ENCODE measurements at regions not wholly inside any gene's neighbourhood (a gene's known extent, or its start where the extent isn't known, plus 50 kb on each side); places are given as distances from the start of the nearest gene placed in this dataset.

GRCh38 chr6:137357263-137357947, 136.8 kb downstream of the OLIG3 start:
- TF ChIP-seq ZFX (IDR thresholded peaks at IDR 0.05; ENCODE audit: borderline replicate concordance) (no peak), CTCF (IDR thresholded peaks at IDR 0.05) (no peak)
- H3K27ac ChIP-seq = no peak overlapping the region

GRCh38 chr6:137353842-137354397, 134.7 kb upstream of the IFNGR1 start:
- H3K27ac ChIP-seq = 0 out of 2 replicates have a peak overlapping the region, but pooled peaks have one; percentile 9
- TF ChIP-seq ZFX (IDR thresholded peaks at IDR 0.05; ENCODE audit: borderline replicate concordance) = no peak
- no peak for TF ChIP-seq CTCF (IDR thresholded peaks at IDR 0.05)

GRCh38 chr6:137353346-137353745, 134.2 kb upstream of the IFNGR1 start:
- no peak for TF ChIP-seq ZFX (IDR thresholded peaks at IDR 0.05; ENCODE audit: borderline replicate concordance)
- no peak for TF ChIP-seq CTCF (IDR thresholded peaks at IDR 0.05)
- 0 out of 2 replicates have a peak overlapping the region, but pooled peaks have one; percentile 9 for H3K27ac ChIP-seq

GRCh38 chr6:137352859-137353258, 133.7 kb upstream of the IFNGR1 start:
- TF ChIP-seq ZFX (IDR thresholded peaks at IDR 0.05; ENCODE audit: borderline replicate concordance) (no peak), CTCF (IDR thresholded peaks at IDR 0.05) (no peak)
- H3K27ac ChIP-seq = 0 out of 2 replicates have a peak overlapping the region, but pooled peaks have one; percentile 9

GRCh38 chr6:137351890-137352289, 132.7 kb upstream of the IFNGR1 start:
- no peak overlapping the region for H3K27ac ChIP-seq
- TF ChIP-seq ZFX (IDR thresholded peaks at IDR 0.05; ENCODE audit: borderline replicate concordance) (no peak), CTCF (IDR thresholded peaks at IDR 0.05) (no peak)

- no peak for TF ChIP-seq CTCF (IDR thresholded peaks at IDR 0.05)
- TF ChIP-seq ZFX (IDR thresholded peaks at IDR 0.05; ENCODE audit: borderline replicate concordance) = no peak
Observed at GRCh38 chr6:137350857-137351256, 131.7 kb upstream of the IFNGR1 start.

More at GRCh38 chr6:137350857-137351256, 131.7 kb upstream of the IFNGR1 start:
- H3K27ac ChIP-seq = peak overlapping the region; percentile 39
